Fibroblast of peridontal ligament (primary cell): ENCODE measurements at regions not wholly inside any gene's neighbourhood (a gene's known extent, or its start where the extent isn't known, plus 50 kb on each side); places are given as distances from the start of the nearest gene placed in this dataset.

Source experiments
- DNase-seq: peaks from one replicate; pipeline ENCODE4 v3.0.0-alpha.2; 2010; ENCODE audit errors: extremely low read depth

DNA sequence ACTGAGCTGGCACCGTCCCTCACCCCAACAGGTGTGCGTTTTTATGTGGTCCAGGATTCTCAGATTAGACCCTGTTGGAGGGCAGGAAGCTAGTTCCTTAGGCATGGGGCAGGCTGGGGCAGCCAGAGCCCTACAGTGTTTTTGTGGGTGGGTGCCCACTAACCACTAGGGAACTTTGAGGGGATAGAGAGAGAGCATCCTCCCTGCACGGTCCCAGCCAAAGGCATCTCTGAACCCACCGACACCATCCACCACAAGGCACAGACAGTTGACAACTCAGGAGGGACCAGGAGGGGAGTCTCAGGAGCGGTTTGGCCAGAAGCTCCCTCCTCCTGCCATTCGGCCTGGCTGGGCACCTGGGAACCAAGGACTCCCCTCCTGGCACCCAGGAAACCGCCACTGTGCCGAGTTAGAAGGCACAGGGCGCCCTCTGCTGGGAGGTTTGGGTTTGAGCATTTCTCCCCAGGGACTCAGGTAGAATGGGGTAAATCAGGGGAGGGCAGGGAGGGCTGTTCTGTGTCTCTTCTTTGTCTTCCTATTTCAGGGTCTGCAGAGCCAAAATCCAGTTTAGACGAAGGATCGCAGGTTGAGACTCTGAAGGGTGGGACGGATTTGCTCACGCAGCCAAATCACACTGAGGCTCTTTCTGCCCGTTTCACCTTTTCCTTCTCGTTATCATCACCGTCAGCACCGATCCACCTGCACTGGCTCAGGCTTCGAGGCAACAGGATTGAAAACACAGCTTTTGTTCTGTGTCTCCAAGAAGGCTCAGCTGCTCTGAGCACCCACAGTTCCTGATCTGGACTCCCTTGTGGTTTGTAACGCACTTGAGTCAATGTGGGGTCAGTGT lies 84.8 kb upstream of the COL13A1 start:
- no peak for DNase-seq

DNA sequence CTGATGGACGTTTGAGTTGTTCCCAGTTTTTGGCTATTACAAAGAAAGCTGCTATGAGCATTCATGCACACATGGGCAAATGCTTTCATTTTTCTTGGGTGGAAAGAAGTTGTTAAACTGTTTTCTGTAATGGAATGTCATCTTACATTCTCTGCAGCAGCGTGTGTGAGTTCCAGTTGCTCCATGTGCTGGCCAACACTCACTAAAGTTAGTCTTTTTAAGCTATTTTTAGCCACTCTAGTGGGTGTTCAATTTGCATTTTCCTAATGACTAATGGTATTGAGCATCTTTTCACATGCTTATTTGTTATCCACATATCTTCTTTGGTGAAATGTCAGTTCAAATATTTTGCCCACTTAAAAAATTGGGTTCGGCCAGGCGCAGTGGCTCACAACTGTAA lies 82.8 kb upstream of the COL13A1 start:
- DNase-seq = no peak

DNA sequence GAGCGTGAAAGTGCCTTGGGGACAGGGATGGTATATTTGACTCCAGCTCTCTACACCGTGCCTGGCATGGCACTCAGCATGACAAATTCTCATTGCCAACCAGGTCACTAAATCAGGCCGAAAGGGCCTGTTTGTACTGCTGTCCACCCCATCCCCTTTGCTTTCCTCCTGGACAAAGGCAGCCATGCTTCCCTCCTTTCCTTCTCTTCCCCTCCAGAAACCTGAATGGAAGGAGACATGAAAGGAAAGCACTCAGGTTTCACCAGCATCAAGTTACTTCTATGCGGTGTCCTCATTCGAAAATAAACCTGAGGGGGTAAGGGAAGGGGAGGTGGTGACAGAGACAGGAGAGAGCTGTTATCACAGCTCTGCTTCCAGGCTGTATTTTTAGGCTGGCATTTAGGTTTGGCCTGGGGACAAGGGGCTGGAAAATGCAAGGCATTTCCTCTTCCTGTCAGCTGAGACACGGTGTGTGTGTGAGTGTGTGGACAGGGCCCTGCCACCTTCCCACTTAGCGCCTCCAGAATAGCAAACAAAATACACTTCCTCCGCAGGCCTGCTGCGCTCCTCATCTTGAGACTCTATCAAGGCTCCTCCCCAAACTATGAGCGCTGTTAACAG lies 79.9 kb upstream of the COL13A1 start:
- no peak for DNase-seq

DNA sequence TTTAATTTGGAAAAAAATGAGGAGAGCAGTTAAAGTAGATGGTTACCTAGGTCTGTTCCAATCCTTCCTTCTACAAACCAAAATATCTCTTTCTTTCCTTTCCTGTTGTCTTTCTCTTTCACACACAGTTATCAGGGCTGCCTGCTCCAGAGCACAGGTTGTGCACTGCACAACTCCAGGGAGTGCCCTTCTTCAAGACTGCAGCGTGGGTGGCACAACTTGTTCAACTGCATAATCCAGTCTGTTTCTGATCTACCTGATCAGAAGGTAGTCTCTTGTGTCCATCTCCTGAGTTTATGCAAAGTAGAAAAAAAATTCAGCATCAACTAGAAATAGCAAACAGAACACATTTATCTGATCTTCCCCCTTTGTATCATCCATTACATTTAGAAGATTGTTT lies 78.1 kb upstream of the COL13A1 start:
- DNase-seq = no peak

DNA sequence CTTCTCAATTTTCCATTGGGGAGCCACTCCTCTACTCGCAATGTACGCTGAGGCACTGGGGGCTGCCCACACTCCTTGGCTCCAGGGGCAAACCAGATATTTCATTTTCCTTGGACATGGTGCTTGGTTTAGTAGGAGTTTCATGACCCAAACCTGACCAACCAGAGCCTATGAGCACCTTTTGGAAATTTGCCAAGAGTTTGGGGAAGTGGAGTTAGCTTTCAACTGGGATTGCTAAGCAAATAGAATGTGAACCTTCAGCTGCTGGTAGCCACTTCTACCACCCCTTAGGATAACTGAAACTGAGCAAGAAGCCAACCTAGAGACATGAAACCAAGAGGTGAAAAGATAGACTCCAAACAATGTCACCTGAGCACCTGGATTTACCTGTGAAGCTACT lies 74.9 kb upstream of the COL13A1 start:
- DNase-seq = no peak

DNA sequence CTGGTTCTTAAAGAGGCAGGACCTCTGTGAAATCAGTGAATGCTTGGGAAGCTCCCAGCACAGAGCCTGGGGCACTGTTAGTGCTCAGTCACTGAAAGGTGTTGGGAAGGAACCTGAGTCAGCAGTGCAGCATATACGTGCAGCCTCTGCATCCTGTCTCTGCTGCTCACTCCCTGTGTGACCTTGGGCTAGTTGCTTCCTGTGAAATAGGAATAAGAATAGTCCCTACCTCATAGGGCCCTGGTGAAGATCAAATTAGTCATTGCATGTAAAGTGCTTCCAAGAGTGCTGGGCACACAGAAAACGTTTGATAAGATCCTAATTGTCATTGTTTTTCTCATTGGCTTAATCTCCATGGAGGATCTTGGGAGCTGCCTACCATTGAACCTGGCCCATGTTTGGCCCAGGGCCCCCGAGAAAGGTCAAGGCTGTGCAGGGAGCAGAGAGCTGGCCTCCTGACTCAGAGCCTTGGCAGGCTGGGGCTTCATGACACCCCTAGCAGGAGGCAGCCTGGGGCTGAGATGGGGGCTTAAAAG lies 73.3 kb upstream of the COL13A1 start:
- DNase-seq = no peak

DNA sequence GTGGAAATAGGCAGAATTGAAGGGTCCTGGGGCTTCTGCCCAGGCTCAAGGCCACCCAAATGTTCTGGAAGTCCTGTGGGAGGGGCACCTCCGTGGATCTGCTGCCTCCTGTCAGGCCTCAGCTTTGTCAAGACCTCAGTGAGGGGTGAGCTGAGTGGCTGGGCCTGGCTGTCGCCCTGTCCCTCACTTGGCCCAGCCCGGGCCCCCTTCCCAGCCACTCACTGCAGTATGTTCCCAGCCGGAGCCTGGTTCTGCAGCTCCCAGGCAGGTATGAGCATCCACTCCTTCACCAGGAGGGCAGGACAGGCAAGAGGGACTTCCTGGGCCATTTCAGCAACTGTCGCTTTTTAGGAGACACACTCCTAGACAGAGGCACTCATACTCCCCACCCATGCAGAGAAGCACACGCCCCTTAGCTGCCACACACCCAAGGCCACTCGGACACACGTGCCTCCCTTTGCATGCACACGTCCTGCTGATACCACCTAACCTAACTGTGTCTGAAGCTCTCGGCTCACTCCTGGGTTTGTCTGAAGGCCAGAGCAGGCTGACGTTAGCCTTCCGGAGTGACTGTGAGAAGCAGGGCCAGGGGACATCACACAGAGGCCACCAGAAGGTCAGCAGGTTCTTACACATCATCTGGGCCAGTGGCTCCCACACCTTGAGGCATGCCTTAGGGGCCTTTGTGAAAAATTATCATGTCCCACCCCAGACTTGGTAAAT lies 72.2 kb upstream of the COL13A1 start:
- no peak for DNase-seq

DNA sequence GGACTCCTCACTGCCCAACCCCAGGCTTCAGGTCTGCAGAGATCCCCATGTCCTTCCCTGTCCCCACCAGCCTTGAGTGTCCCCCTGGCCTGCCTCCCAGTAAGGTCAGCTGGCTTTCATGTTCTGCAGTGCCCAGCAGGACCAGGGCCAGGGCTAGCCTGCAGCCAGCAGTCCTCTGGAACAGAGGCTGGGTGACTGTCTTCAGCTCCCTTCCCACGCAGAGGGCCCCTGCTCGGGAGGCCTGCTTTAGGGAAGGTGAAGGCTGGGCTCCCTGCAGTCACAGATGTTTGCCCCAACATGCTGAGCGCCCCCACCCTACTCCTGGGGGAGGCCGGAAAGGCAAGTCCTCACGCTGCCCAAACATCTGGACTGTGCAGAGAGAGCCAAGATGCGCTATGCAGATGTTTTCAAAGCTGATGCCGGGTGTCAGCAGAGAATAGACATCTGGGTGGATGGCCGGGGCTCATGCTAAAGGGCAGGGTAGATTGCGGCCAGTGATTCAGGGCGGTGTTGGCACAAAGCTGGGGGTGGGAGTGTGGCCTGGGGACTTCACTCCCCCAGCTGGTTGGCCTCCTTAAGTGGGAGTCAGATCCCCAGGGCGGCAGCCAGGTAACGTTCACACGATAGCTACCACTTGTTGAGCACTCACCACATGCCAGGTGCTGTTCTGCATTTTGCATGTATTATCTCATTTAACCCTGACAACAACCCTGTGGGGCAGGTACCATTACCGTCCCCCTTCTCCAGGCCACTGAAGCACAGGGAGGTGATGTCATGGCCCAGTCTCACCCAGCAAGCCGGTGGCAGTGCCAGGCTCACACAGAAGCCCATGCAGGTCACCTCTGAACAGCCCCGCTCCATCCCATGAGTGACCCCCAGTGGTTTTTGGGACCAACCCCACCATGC lies 71.2 kb upstream of the COL13A1 start:
- DNase-seq = no peak

DNA sequence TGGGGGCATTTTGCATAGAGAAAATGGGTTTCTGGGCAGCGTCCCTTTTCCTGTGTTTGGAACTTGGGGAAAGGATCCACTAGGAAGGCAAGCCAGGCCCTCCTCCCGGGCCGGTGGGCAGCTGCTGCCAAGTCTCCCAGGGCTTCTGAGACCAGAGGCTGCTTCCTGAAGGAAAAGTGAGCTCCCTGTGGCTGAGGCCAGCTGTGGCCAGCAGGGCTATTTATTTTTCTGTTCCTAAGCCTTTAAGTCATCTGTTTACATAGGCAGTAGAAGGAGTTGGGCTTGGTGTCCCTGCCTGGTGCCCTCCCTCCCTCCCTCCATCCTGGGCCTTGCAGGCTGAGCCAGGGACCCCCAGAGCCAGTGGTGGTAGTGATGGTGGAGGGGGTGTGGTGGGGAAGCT lies 70.5 kb upstream of the COL13A1 start:
- peak; percentile 77 for DNase-seq

DNA sequence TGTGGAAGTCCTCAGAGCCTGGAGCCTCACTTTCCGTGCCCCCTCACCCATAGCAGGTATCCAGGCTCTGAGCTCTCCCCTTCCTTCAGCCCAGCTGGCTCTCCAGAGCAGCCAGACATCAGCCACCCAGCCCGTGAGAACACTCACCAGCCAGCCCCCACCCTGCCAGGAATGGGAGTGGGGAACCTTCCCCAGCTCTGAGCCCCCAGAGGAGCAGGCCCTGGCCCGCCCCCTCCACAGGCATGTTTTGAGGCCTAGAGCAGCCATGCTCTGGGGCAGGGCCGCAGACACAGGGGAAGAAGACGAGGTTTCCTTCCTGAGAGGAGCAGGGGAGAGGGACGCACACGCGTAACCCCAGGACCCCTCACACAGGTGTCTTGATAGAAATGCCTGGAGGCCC lies 70.0 kb upstream of the COL13A1 start:
- no peak for DNase-seq

DNA sequence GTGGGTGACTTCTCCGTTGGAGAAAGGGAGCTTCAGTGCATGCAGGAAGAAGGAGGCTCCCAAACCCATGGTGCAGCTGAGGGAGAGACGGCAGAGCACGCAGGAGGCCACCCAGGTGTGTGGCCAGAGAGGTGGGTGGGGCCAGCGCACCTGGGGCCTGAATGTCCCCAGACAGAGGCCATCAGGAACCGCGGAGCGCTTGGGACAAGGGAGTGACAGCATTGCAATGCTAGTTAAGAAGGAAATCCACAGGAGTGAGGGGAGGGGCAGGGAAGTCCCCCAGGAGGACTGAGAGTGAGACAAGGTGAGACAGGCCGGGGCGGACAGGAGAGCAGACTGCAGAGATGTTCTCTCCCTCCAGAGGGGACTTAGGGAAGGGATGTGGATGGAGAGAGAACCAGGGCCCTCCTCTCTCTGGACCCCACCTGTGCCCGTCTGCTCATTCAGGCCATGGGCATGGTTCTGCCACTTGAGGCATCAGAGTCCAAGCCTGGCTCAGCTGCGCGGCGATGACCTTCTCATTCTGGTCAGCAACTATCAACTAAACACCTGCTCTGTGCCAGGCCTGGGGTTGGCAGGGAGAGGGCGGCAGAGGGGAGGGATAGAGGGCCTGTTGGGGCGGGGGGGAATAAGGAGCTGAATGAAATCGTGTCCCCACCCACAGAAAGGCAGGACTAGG lies 69.4 kb upstream of the COL13A1 start:
- DNase-seq = no peak

DNA sequence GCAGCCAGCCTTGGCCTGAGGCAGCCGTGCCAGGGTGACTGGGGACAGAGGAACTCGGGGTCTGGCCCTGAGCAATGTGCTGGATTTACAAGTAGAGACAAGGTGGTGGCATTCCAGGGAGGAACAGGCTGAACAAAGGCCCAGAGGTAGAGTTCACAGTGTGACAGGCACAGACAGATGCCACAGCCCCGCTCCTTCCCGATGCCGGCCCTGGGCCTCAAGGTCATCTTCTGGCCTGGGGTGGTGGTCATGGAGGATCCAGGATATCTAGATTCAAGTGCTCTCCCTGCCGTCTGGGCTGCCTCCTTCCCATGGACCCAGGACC lies 68.9 kb upstream of the COL13A1 start:
- DNase-seq = no peak

DNA sequence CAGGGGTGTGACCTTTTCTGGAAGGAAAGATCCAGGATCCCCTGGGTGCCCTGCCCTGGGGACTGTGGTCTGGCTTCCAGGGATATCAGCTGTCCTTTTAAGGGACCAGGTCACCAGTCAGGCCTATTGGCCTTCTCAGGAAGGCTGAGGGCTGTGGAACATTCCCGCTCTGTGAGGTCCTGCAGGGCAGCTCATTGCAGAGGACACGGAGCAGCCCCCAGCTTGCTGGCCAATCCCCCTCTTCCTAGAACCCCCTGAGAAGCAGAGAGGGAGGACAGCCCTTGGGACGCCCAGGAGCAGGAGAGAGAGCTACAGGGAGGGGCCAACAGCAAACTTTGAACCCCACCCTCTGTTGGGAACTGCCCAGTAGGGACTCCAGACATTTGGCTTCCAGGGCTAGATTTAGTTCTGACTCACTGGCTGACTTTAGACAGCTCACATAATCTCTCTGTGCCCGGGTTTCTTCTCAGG lies 67.9 kb upstream of the COL13A1 start:
- peak; percentile 65 for DNase-seq

DNA sequence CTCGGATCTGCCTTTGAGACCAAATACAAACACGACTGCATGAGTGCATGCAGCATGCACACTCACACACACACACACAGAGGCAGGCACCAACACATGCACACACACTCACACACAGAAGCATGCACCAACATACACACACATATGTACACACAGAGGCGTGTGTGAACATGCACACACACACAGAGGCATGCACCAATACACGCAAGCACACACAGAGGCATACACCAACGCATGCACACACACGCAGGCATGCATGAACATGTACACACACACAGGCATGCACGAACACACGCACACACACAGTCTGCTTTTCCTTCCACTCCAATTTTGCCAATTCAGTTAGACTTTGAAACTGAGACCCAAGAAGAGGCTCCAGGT lies 67.3 kb upstream of the COL13A1 start:
- DNase-seq = no peak

DNA sequence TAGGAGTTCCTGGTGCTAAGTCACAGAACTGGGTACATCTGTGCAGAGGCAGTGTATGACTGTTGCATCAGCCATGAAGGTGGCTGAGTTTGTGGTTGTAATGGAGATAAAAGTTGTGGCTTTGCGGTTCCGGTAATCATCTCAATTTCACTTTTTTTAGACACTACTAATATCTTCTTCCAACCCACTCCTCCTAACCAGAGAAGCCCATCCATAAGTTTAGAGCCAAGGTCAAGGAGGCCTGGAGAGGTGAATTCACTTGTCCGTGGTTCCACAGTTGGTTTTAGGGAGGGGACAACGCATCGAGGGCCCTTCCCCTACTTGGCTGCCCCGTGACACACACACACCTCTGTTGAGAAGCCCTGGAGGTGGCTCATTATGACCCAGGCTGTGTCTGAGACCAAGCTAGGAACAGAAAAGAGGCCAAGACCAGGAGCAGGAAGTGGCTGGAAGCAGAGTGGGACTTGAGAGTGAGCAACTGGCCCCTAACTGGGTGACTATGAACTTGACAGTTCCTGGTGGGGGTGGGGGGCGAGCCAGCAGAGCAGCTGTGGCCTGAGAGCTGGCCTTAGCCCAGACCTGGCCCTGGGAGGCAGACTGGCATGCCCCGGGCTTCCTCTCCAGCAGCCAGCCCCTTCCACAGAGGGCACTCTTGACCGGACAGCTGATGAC lies 66.8 kb upstream of the COL13A1 start:
- no peak for DNase-seq

DNA sequence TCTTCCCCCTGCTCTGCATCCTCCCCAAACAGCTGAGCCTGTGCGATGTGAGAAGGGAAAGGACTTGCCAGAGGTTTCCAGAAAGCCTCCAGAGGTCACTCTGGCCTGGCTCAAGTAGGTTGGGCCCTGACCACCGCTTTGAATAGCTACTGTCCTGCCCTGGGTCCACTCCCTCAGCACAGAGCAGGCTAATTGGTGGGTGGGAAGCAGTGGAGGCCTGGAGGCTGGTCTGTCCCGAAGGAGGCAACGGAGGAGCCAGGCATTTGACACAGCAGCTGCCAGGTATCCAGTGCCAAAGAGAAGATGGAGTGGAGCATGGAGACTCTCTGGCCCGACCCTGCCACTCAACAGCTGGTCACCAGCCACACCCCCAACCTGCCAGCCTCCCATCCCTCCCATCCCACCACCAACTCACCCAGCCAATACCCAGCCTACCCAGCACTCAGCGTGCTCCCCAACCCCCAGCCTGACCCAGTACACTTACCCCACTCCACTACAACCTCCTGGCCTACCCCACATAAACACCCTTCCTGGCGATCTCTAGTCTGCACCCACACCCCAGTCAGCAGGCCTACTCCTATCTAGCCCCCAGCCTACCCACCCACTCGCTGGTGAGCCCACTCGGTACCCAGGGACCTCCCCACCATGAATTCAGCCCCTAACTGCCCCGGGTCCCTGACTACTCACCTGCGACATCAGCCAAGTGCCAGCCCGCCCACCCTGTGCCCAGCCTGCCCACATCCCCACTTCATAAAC lies 64.6 kb upstream of the COL13A1 start:
- no peak for DNase-seq

DNA sequence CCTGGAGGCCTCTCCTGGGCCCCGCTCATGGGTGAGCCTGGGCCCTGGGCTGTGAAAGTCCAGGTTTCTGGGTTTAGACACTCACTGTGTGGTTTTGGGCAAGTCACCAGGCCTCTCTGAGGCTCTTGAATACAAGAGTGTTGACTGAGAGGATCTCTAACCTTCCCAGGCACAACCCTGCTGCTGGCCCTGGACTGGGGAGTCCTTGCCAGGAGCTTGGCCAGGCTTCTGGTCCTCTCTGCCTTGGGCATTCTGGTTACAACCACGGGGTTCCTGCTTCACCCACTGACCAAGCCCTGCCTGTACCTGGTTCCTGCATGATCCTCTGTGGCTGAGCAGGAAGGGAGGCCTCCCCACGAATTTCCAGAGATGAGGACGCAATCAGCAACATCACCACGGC lies 63.6 kb upstream of the COL13A1 start:
- no peak for DNase-seq

DNA sequence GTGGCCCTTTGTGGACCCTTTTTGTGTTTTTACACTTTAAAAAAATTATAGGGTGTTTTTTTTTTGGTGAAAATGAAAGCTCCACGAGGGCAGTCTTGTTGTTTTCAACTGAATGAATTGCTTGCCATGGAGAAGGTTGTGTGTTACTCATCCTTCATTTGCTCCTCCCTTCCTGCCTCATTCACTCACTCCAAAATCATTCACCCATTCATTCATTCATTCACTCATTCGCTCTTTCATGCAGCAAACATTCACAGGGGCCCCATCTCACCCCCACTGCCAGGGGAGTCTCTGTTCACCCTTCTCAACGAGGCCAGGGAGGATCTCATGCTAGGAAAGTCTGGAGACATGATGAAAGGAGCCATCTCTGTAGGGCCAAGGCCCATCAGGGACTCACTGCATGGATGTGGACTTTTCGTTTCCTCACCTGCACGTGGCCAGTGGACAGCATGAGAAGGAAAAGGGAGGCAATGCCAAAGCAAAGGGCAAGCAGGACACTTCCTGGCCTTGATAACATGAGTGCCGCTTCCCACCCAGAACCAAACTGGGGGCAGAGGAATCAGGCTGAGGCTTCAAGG lies 62.8 kb upstream of the COL13A1 start:
- no peak for DNase-seq

DNA sequence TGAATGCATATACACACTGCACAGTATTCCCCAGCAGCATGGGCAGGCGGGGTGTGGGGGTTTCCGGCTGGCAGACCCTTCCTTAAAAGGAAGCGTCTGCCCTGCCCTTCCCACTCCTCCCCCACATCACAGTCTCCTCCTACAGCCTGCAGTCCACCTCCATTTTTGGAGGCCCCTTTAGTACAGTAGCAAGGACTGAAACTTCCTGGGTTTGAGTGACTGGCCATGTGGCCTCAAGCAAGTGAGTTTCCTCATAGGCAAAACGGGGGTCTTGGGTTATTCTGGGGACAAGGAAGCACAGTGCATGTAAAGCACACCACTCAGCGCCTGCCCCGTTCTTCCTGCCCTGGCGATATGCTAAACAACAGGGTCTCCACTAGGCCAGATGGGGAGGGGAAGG lies 62.1 kb upstream of the COL13A1 start:
- no peak for DNase-seq
